WTC11 (cell line): ENCODE measurements at regions not wholly inside any gene's neighbourhood (a gene's known extent, or its start where the extent isn't known, plus 50 kb on each side); places are given as distances from the start of the nearest gene placed in this dataset.

Experiments
- CTCF ChIP-seq: fragments of 200-600 bp; IDR thresholded peaks from 2 replicates; pipeline ENCODE4 v1.8.0; 2022; ENCODE audit warnings: antibody characterized with exemption
- JUN ChIP-seq: sonication (generic); formaldehyde crosslinking; IDR thresholded peaks from 2 replicates; pipeline ENCODE4 v1.8.0; 2023; ENCODE audit warnings: mild to moderate bottlenecking, missing genetic modification reagents
- SMAD3 ChIP-seq: sonication (generic); formaldehyde crosslinking; IDR thresholded peaks from 2 replicates; pipeline ENCODE4 v1.8.0; 2022; ENCODE audit warnings: missing genetic modification reagents, mild to moderate bottlenecking, borderline replicate concordance

- TF ChIP-seq CTCF (no peak), SMAD3 (CRISPR knock-in tag) (no peak), JUN (no peak)
Measured at GRCh38 chr10:63862860-63863259, 341.7 kb downstream of the REEP3 start.
